ENCODE measurements at regions not wholly inside any gene's neighbourhood (a gene's known extent, or its start where the extent isn't known, plus 50 kb on each side); places are given as distances from the start of the nearest gene placed in this dataset.

DNA sequence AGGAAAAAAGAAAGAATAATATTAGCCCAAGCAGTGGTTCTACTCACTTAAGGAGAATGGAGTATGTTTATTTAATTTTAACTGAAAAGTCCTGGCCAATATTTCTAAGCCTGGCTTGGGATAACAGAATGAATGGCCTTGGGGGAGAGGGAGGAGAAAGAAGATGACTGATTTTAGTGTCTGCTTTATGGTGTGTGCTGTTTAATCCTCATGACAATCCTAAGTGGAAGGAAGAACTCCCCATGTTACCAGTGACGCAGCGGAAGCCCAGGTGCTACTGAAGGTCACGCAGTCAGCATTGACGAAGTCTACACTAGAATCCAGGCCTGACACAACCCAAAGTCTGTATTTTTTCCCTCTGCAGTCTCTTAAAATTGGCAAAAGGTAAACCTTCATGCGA is 50.5 kb downstream of the PALM2AKAP2 start:
- in situ Hi-C loops (cut with HindIII; ENCODE audit: low sequenced_read_pairs) = no loop called here

- in situ Hi-C loops (cut with HindIII; ENCODE audit: low sequenced_read_pairs) = no loop called here
Observed at GRCh38 chr9:109831998-109832658, 52.1 kb downstream of the PALM2AKAP2 start.

DNA sequence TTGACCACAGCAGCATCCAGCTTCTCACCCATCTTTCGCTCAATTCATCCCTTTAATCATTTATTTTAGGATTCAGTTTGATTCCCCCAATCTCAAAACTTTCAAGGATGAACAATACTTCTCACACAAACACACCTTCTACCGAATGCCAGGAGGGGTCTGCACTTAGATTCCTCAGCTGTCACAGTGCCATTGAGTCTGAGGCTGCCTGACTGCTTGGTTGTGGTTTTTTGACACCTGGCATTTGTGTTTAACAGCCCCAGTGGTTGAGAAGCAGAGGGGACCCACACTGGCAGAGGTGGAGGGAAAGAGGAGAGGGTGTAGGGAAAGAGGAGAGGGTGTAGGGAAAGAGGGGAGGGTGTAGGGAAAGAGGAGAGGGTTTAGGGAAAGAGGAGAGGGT is 54.9 kb downstream of the PALM2AKAP2 start:
- in situ Hi-C loops (cut with HindIII; ENCODE audit: low sequenced_read_pairs) = no loop called here

GRCh38 chr9:109843641-109844040 is 63.6 kb downstream of the PALM2AKAP2 start:
- in situ Hi-C loops (cut with HindIII; ENCODE audit: low sequenced_read_pairs) = no loop called here

DNA sequence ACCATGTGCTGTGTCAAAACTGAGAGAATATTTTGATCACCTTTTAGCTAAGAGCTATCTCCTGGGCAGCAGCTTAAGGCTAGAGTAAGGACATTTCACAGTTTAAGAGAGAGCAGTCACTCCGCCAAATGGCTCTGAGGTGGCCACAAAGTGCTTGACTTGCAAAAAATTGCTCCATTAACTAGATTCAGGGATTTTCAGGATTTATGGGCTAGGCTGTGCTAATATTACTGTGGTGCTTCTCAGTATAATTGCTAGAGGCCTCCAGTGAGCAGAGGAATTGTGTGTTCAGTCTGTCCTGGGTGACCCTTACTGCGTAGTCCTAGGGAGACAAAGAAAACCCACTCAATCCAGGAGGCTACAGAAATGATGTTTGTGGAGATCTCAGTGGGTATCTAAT is 65.2 kb downstream of the PALM2AKAP2 start:
- in situ Hi-C loops (cut with HindIII; ENCODE audit: low sequenced_read_pairs) = no loop called here

DNA sequence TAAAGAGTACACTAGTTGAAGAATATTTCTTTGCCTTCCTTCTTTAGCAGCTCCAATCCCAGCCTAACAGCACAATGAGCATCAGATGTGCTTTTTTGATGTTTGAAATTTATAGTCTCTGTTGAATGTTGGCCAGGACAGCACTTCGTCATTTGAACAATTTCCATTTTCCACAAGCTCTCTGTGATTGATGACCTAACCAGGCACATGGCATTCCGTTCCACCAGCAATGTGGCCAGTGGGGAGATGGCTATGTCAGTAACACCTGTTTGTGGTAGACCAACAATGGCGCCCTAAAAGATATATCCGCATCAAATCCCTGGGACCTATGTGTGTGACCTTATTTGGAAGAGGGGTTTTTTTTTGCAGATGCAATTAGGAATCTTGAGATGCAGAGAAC is 66.8 kb downstream of the PALM2AKAP2 start:
- in situ Hi-C loops (cut with HindIII; ENCODE audit: low sequenced_read_pairs) = no loop called here

DNA sequence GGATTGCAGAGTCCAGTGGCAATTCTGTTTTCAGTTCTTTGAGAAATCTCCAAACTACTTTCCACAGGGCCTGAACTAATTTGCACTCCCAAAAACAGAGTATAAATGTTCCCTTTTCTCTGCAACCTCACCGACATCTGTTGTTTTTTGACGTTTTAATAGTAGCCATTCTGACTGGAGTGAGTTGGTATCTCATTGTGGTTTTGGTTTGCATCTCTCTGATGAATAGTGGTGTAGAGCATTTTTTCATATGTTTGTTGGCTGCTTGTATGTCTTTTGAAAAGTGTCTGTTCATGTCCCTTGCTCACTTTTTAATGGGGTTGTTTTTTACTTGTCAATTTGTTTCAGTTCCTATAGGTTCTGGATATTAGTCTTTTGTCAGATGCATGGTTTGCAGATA is 72.6 kb downstream of the PALM2AKAP2 start:
- in situ Hi-C loops (cut with HindIII; ENCODE audit: low sequenced_read_pairs) = no loop called here

GRCh38 chr9:109855540-109855939 is 75.5 kb downstream of the PALM2AKAP2 start:
- in situ Hi-C loops (cut with HindIII; ENCODE audit: low sequenced_read_pairs) = no loop called here

DNA sequence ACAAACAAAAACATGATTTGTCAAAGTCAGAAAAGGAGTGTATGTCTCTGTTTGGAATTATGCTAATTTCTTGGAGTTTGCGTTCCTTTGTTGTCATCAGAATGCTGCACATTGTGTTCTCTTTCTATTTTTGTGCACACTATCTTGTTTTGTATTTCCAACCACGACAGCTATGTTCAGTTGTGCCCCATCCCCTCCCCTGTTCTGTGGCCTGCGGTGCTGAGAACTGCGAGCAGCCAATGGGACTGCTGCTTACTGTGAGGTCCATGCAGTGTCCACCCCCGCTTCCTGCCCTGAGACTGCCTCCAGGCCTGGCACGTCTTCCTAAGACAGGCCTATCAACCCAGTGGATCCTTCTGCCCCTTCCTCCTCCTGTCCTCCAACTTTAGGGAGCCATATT is 76.8 kb downstream of the PALM2AKAP2 start:
- in situ Hi-C loops (cut with HindIII; ENCODE audit: low sequenced_read_pairs) = no loop called here

DNA sequence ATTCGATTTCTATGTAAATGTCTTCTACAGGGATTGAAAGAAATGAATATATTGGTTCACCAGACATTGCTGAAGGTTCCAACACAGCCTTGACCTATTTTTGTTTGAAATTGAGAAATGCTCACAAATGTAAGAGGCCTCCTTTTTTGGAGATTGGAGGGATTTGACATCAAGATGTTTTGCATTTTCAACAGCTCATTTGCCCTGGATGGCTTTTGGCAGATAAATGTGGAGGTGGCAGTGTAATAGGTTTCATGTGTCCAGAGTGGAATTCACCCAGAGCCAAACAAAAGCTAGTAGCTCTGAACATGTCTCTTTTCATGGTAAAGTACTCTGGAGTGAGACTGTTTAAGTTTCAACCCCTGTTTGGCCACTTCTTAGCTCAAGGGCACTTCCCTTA is 77.3 kb downstream of the PALM2AKAP2 start:
- in situ Hi-C loops (cut with HindIII; ENCODE audit: low sequenced_read_pairs) = no loop called here

DNA sequence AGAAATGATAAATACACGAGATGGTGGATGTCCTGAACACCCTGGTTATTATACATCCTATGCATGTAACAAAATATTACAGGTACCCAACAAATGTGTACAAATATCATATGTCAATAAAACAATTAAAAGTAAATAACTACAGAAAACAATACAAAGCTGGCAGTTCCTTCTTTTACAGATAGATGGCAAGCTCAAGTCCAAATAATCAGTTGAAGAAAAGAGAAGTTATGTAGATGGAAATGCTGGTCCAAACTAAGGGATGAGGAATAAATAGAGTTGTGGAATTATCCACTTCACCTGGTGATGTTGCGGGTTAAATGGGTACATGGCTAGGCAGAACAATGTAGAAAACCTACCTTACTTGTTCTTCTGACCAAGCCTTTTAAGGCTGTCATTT is 79.4 kb downstream of the PALM2AKAP2 start:
- in situ Hi-C loops (cut with HindIII; ENCODE audit: low sequenced_read_pairs) = no loop called here

DNA sequence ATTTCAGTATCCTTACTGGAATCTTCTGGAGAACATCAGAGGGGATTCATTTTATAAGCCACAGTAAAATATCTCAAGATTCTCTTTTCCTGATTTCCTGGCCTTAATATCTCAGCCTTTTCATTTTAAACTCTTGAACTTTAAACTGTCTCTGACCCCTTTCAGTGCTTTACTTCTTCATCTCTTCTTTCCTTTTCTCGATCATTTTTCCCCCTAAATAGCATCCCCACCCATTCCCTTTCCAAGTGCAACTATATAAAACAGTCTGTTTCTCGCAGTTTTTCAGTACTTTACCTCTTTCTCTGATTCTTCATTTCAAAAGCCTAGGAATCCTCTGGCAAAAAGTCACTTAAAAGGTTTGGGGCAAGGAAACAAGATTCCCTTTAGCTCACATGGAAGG is 80.5 kb downstream of the PALM2AKAP2 start:
- in situ Hi-C loops (cut with HindIII; ENCODE audit: low sequenced_read_pairs) = no loop called here

GRCh38 chr9:109861499-109861898 is 81.5 kb downstream of the PALM2AKAP2 start:
- in situ Hi-C loops (cut with HindIII; ENCODE audit: low sequenced_read_pairs) = no loop called here

DNA sequence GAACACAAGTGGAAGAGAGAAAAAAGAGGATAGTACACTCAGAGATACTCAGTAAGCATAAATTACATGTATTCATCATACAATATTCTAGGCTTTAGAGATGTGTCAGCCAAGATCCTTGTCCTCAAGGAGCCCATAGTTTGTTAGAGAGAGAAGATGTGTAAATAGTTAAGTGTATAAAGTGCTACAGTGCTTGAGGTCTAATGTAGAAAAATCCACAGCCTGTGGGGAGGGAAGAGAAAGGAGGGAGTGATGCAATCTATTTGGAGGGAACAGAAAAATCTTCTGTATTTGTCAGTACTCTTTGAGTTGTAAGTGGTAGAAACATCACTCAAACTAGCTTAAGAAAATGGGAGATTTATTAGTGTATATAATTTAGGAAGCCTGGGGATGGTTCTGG is 81.9 kb downstream of the PALM2AKAP2 start:
- in situ Hi-C loops (cut with HindIII; ENCODE audit: low sequenced_read_pairs) = no loop called here

DNA sequence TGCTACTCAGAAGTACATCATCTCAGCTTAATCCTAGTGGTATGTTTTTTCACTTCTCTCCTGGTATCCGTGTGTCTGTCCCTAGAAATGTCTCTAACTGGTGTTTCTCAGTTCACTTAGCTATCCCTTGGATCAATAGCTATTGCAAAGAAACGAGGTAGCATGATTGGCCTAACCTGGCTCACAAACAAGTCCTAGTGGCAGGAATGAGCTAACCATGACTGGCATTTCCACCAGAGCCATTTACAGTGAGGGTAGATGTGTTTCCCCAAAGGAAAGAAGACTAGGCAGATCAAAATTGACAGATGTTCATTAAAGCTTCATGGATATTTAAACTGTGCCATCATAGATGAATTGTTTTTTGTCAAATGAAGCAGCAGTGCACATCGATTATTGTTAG is 82.5 kb downstream of the PALM2AKAP2 start:
- in situ Hi-C loops (cut with HindIII; ENCODE audit: low sequenced_read_pairs) = no loop called here

GRCh38 chr9:109863961-109864360 is 84.0 kb downstream of the PALM2AKAP2 start:
- in situ Hi-C loops (cut with HindIII; ENCODE audit: low sequenced_read_pairs) = no loop called here

GRCh38 chr9:109865521-109865920 is 85.5 kb downstream of the PALM2AKAP2 start:
- in situ Hi-C loops (cut with HindIII; ENCODE audit: low sequenced_read_pairs) = no loop called here

DNA sequence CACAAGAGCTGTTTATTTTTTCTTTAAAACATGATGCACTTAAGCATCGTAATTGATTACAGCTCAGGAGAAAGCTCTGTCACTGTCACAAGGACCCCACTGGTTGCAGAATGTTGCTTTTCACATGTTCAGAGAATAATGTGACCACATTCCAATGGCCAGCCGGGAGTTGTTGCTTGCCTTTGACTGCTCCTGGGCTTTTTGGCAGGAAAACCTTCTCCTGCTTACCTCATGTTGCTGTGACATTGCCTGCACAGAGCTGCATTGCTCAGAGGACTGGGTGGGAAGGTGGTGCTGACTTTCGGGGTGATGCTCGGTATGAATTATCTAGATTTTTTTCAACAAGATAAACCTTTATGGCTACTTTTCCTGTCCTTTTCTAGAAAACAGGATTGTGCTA is 88.2 kb downstream of the PALM2AKAP2 start:
- in situ Hi-C loops (cut with HindIII; ENCODE audit: low sequenced_read_pairs) = no loop called here

DNA sequence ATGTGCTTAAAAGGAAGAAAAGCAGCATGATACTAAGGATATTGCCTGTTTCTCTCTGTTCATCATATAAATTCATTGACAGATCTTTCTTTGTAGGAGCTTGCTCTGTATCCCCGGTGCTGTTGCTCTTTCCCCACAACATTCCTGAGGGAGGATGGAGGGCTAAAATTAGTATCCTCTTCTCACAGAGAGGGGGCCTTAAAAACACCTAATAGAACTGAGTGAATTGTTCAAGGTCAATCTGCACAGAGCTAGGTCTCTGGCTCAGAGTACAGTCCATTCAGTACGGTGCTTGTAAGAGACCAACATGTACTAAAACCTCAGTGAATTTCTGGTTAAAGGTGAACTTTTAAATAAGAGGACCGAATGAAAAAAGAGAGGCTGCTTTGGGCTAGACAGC is 88.7 kb downstream of the PALM2AKAP2 start:
- in situ Hi-C loops (cut with HindIII; ENCODE audit: low sequenced_read_pairs) = no loop called here

GRCh38 chr9:109870365-109870764 is 90.4 kb downstream of the PALM2AKAP2 start:
- in situ Hi-C loops (cut with HindIII; ENCODE audit: low sequenced_read_pairs) = no loop called here

- in situ Hi-C loops (cut with HindIII; ENCODE audit: low sequenced_read_pairs) = no loop called here
Observed at GRCh38 chr9:109872901-109873300, 92.9 kb downstream of the PALM2AKAP2 start.

- in situ Hi-C loops (cut with HindIII; ENCODE audit: low sequenced_read_pairs) = no loop called here
Observed at GRCh38 chr9:109875495-109876129, 95.6 kb downstream of the PALM2AKAP2 start.

Measured in DLD1 (cell line).